ENCODE measurements at regions not wholly inside any gene's neighbourhood (a gene's known extent, or its start where the extent isn't known, plus 50 kb on each side); places are given as distances from the start of the nearest gene placed in this dataset.

DNA sequence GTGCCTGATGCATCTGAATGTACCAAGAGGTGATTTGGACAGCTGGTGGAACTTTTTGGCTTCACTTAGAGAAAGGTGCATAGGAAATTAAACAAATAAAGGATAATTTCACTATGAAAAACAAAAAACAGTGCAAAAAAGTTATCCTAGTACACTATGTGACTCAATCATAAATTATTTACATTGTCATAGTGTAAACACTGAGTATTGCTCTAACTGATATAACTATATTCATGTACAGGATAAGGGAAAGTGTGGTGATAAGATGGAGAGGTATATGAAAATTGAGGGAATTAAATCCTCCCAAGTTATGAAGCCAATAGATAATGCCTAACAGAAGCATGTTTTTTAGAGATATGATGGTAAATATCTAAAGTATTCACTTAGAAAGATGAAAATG, 50.2 kb upstream of the CPNE4 start:
- H3K9me3 ChIP-seq (ENCODE audit: control insufficient read depth in 3 of 3, low read length in 3 of 3), result no peaks in the 10 kb centered on the region
- H3K36me3 ChIP-seq (ENCODE audit: control insufficient read depth in 3 of 3, insufficient read depth in 3 of 3, low read length in 3 of 3), result no peaks in the 10 kb centered on the region
- H3K4me1 ChIP-seq (ENCODE audit: control insufficient read depth in 3 of 3, insufficient read depth in 3 of 3, low read length in 3 of 3), result no peaks in the 10 kb centered on the region
- H3K27ac ChIP-seq (ENCODE audit: low read depth, low read length), result no peak overlapping the region
- H3K4me3 ChIP-seq (ENCODE audit: low read length in 3 of 3), result no peak overlapping the region
- H3K27me3 ChIP-seq (ENCODE audit: control insufficient read depth in 3 of 3, insufficient read depth in 3 of 3, low read length in 3 of 3), result no peaks in the 10 kb centered on the region
- no peak overlapping the region for H3K9ac ChIP-seq (ENCODE audit: low read depth in 1 of 3, low read length in 3 of 3)

DNA sequence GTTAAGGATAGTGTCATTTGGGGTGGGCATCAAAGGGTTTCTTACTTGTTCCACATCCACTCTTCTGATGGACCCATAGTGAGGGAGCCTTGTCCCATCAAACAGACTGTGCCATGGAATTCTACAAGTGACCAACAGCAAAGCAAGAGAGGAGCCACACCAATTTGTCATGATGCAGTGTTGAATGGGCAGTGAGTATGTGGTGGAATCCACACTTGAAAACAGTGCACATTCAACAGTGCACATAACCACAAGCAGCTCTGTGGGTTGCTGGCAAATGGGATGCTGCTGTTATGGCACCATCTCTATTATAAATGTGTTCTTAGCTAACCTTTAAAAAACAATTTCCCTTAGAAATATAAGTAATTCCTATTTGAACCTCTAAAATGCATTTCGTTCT, 52.5 kb upstream of the CPNE4 start:
- Histone ChIP-seq H3K27me3 (ENCODE audit: control insufficient read depth in 3 of 3, insufficient read depth in 3 of 3, low read length in 3 of 3) (no peaks in the 10 kb centered on the region), H3K27ac (ENCODE audit: low read depth, low read length) (no peak overlapping the region), H3K9me3 (ENCODE audit: control insufficient read depth in 3 of 3, low read length in 3 of 3) (no peaks in the 10 kb centered on the region), H3K36me3 (ENCODE audit: control insufficient read depth in 3 of 3, insufficient read depth in 3 of 3, low read length in 3 of 3) (no peaks in the 10 kb centered on the region), H3K9ac (ENCODE audit: low read depth in 1 of 3, low read length in 3 of 3) (no peak overlapping the region), H3K4me3 (ENCODE audit: low read length in 3 of 3) (no peak overlapping the region), H3K4me1 (ENCODE audit: control insufficient read depth in 3 of 3, insufficient read depth in 3 of 3, low read length in 3 of 3) (no peaks in the 10 kb centered on the region)

DNA sequence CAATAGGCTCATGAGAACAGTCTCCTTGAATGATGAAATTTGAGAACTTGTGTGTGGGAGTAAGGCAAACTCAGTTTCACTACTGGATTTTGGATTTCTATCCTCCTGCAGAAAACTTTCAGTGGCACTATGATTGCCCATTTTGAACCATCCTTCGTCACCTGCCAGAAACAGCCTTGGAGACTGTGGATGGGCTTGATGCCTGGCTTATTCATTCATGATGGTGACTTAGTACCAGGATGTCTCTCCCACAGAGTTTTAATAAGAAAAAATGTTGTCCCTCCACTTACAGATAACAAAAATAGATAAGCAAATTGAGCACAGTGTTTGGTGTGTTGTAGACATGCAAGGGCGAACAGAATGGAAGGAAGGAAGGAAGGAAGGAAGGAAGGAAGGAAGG, 53.5 kb upstream of the CPNE4 start:
- Histone ChIP-seq H3K27ac (ENCODE audit: low read depth, low read length) (no peak overlapping the region), H3K9ac (ENCODE audit: low read depth in 1 of 3, low read length in 3 of 3) (no peak overlapping the region), H3K36me3 (ENCODE audit: control insufficient read depth in 3 of 3, insufficient read depth in 3 of 3, low read length in 3 of 3) (no peaks in the 10 kb centered on the region), H3K9me3 (ENCODE audit: control insufficient read depth in 3 of 3, low read length in 3 of 3) (no peaks in the 10 kb centered on the region), H3K4me1 (ENCODE audit: control insufficient read depth in 3 of 3, insufficient read depth in 3 of 3, low read length in 3 of 3) (no peaks in the 10 kb centered on the region), H3K4me3 (ENCODE audit: low read length in 3 of 3) (no peak overlapping the region), H3K27me3 (ENCODE audit: control insufficient read depth in 3 of 3, insufficient read depth in 3 of 3, low read length in 3 of 3) (no peaks in the 10 kb centered on the region)

DNA sequence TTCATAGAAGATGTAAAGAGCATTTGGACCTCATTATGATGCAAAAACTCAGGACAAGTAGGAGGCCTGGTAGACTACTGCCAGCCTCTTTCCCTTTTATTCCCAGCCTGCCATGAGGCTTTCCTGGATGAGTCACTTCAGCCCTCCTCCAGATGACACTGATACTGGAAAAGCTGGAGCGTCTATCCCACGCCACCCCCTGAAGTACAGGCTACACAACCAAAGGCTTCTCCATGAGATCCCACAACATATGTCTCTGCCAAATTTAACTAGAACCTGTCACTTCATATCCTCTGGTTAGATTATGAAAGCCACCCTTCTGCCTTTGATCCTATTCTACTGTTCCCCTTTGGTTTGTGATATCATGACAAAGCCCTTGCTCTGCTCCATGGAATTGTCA, 56.1 kb upstream of the CPNE4 start:
- no peaks in the 10 kb centered on the region for H3K4me1 ChIP-seq (ENCODE audit: control insufficient read depth in 3 of 3, insufficient read depth in 3 of 3, low read length in 3 of 3)
- no peaks in the 10 kb centered on the region for H3K9me3 ChIP-seq (ENCODE audit: control insufficient read depth in 3 of 3, low read length in 3 of 3)
- no peak overlapping the region for H3K9ac ChIP-seq (ENCODE audit: low read depth in 1 of 3, low read length in 3 of 3)
- H3K27me3 ChIP-seq (ENCODE audit: control insufficient read depth in 3 of 3, insufficient read depth in 3 of 3, low read length in 3 of 3), result no peaks in the 10 kb centered on the region
- H3K36me3 ChIP-seq (ENCODE audit: control insufficient read depth in 3 of 3, insufficient read depth in 3 of 3, low read length in 3 of 3), result no peaks in the 10 kb centered on the region
- no peak overlapping the region for H3K4me3 ChIP-seq (ENCODE audit: low read length in 3 of 3)
- no peak overlapping the region for H3K27ac ChIP-seq (ENCODE audit: low read depth, low read length)

DNA sequence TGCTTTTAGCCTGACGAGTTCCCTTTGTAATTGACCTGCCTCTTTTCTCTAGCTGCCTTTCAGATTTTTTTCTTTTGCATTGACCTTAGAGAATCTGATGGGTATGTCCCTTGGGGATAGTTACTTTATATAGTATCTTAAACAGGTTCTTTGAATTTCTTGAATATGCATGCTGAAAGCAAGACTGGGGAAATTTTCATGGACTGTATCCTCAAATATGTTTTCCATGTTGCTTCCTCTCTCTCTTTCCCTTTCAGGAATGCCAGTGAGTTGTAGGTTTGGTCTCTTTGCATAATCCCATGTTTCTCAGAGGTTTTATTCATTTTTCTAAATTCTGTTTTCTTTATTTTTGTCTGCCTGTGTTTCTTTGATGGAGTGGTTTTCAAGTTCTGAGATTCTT, 81.8 kb upstream of the CPNE4 start:
- no peaks in the 10 kb centered on the region for H3K4me1 ChIP-seq (ENCODE audit: control insufficient read depth in 3 of 3, insufficient read depth in 3 of 3, low read length in 3 of 3)
- H3K27me3 ChIP-seq (ENCODE audit: control insufficient read depth in 3 of 3, insufficient read depth in 3 of 3, low read length in 3 of 3), result no peaks in the 10 kb centered on the region
- no peak overlapping the region for H3K4me3 ChIP-seq (ENCODE audit: low read length in 3 of 3)
- H3K9ac ChIP-seq (ENCODE audit: low read depth in 1 of 3, low read length in 3 of 3), result no peak overlapping the region
- H3K9me3 ChIP-seq (ENCODE audit: control insufficient read depth in 3 of 3, low read length in 3 of 3), result no peaks in the 10 kb centered on the region
- no peak overlapping the region for H3K27ac ChIP-seq (ENCODE audit: low read depth, low read length)
- no peaks in the 10 kb centered on the region for H3K36me3 ChIP-seq (ENCODE audit: control insufficient read depth in 3 of 3, insufficient read depth in 3 of 3, low read length in 3 of 3)

DNA sequence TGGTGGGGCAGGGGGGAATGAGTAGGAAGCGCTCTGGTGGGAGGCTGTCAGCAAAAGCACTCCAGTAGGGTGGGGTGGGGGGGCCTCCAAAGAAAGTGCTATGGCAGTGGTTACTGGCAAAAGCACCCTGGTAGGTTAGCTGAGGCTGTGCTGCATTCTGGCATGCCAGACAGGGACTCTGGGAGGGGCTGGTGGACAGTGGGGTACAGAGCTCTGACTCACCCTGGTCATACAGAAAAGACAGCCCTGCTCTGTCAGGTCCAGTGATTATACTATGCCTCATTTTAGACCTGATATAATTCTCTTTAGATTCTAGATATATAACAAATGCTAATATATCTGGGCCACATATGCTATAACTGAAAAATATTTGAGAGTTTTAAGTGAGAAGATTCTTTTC, 82.8 kb upstream of the CPNE4 start:
- Histone ChIP-seq H3K27ac (ENCODE audit: low read depth, low read length) (no peak overlapping the region), H3K4me1 (ENCODE audit: control insufficient read depth in 3 of 3, insufficient read depth in 3 of 3, low read length in 3 of 3) (no peaks in the 10 kb centered on the region), H3K36me3 (ENCODE audit: control insufficient read depth in 3 of 3, insufficient read depth in 3 of 3, low read length in 3 of 3) (no peaks in the 10 kb centered on the region), H3K9me3 (ENCODE audit: control insufficient read depth in 3 of 3, low read length in 3 of 3) (no peaks in the 10 kb centered on the region), H3K27me3 (ENCODE audit: control insufficient read depth in 3 of 3, insufficient read depth in 3 of 3, low read length in 3 of 3) (no peaks in the 10 kb centered on the region), H3K4me3 (ENCODE audit: low read length in 3 of 3) (no peak overlapping the region), H3K9ac (ENCODE audit: low read depth in 1 of 3, low read length in 3 of 3) (no peak overlapping the region)

DNA sequence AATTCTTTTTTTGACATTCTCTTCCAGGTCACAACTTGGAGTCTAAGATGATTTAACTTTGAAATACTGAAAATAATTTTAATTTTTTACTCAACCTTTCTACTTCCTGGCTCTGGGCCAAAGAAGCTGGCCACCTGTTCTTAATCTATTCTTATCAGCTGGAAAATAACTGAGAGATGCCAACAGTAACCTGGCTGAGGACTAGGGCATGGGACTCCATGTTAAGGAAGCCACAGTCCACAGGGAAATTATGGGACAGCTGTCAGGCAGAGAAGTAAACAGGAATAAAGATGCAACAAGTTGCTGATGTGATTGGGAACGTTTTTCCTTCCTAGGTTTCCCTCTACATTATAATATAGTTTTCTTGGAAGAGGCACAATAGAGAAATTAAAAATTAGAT, 84.7 kb upstream of the CPNE4 start:
- no peak overlapping the region for H3K9ac ChIP-seq (ENCODE audit: low read depth in 1 of 3, low read length in 3 of 3)
- no peaks in the 10 kb centered on the region for H3K4me1 ChIP-seq (ENCODE audit: control insufficient read depth in 3 of 3, insufficient read depth in 3 of 3, low read length in 3 of 3)
- no peaks in the 10 kb centered on the region for H3K9me3 ChIP-seq (ENCODE audit: control insufficient read depth in 3 of 3, low read length in 3 of 3)
- no peak overlapping the region for H3K27ac ChIP-seq (ENCODE audit: low read depth, low read length)
- no peak overlapping the region for H3K4me3 ChIP-seq (ENCODE audit: low read length in 3 of 3)
- H3K36me3 ChIP-seq (ENCODE audit: control insufficient read depth in 3 of 3, insufficient read depth in 3 of 3, low read length in 3 of 3), result no peaks in the 10 kb centered on the region
- no peaks in the 10 kb centered on the region for H3K27me3 ChIP-seq (ENCODE audit: control insufficient read depth in 3 of 3, insufficient read depth in 3 of 3, low read length in 3 of 3)

DNA sequence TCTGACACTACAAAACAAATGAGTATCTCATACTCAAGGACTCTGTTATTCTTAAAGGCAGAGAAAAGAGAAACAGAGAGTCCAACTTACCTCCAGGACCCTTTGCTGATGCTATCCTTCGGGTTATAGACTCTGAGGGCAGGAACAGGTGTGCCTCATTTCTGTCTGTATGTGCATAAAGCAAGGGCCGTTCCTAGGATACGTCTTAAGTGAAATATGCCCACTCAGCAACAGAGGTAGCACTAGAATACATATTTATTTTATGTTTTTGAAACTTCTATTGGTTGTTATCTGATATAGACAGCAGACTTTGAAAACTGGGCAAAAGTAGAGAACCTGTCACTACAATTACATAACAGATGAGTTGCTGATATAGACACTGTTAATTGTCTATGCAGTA, 89.3 kb upstream of the CPNE4 start:
- H3K36me3 ChIP-seq (ENCODE audit: control insufficient read depth in 3 of 3, insufficient read depth in 3 of 3, low read length in 3 of 3), result no peaks in the 10 kb centered on the region
- no peaks in the 10 kb centered on the region for H3K4me1 ChIP-seq (ENCODE audit: control insufficient read depth in 3 of 3, insufficient read depth in 3 of 3, low read length in 3 of 3)
- H3K27ac ChIP-seq (ENCODE audit: low read depth, low read length), result no peak overlapping the region
- no peak overlapping the region for H3K4me3 ChIP-seq (ENCODE audit: low read length in 3 of 3)
- H3K9ac ChIP-seq (ENCODE audit: low read depth in 1 of 3, low read length in 3 of 3), result no peak overlapping the region
- H3K27me3 ChIP-seq (ENCODE audit: control insufficient read depth in 3 of 3, insufficient read depth in 3 of 3, low read length in 3 of 3), result no peaks in the 10 kb centered on the region
- peaks cover 0 to 2% (median 0%) of the 10 kb centered on the region in 3 donors for H3K9me3 ChIP-seq (ENCODE audit: control insufficient read depth in 3 of 3, low read length in 3 of 3)

DNA sequence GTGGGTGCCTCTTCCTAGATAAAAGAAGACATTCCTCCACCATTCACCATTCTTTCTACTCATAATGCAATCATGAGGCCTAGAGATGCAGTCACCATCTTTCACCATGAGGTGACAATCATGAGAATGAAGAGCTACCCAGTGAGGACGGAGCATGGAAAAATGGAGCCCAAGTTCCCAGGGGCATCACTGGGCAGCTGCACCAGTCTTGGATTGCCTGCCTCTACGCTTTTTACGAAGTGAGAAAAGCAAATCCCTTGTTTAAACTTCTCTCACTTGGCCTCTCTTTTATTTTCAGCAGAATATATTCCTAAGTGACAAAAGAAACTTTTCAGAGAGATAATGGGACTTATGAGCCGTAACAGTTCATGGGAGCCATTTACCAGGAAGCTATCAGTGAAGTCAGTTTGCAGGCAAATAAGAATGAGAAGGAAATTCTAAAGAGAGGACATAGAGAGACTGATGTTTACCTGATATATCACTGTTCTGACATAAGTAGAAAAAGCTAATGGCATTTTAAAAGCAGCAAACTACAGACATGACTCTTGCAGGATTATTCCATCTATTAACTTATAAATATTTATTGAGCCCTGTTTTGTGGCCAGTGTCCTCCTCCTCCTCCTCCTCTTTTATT, 90.0 kb upstream of the CPNE4 start:
- no peaks in the 10 kb centered on the region for H3K4me1 ChIP-seq (ENCODE audit: control insufficient read depth in 3 of 3, insufficient read depth in 3 of 3, low read length in 3 of 3)
- H3K27ac ChIP-seq (ENCODE audit: low read depth, low read length), result no peak overlapping the region
- H3K9ac ChIP-seq (ENCODE audit: low read depth in 1 of 3, low read length in 3 of 3), result no peak overlapping the region
- no peak overlapping the region for H3K4me3 ChIP-seq (ENCODE audit: low read length in 3 of 3)
- H3K27me3 ChIP-seq (ENCODE audit: control insufficient read depth in 3 of 3, insufficient read depth in 3 of 3, low read length in 3 of 3), result no peaks in the 10 kb centered on the region
- H3K9me3 ChIP-seq (ENCODE audit: control insufficient read depth in 3 of 3, low read length in 3 of 3), result peaks cover 0 to 2% (median 0%) of the 10 kb centered on the region in 3 donors
- no peaks in the 10 kb centered on the region for H3K36me3 ChIP-seq (ENCODE audit: control insufficient read depth in 3 of 3, insufficient read depth in 3 of 3, low read length in 3 of 3)

DNA sequence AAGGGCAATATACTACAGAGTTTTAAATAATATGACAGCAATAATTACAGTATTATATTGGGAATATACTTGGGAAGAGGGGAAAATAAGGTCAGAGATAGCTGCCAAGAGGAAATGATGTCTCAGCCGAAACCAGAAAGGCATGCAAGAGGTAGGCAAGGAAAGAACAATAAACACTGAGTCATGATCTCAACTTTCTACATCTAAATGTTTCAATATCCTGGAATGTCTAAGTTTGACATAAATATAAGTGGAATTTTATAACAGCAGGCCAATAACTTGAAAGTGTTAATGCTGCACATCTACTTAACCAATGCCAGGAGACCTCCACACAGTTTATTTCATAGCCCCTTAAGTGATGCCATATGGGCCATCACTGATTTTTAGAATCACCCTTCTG, 99.8 kb upstream of the CPNE4 start:
- Histone ChIP-seq H3K36me3 (ENCODE audit: control insufficient read depth in 3 of 3, insufficient read depth in 3 of 3, low read length in 3 of 3) (no peaks in the 10 kb centered on the region), H3K4me3 (ENCODE audit: low read length in 3 of 3) (no peak overlapping the region), H3K4me1 (ENCODE audit: control insufficient read depth in 3 of 3, insufficient read depth in 3 of 3, low read length in 3 of 3) (no peaks in the 10 kb centered on the region), H3K27ac (ENCODE audit: low read depth, low read length) (no peak overlapping the region), H3K9ac (ENCODE audit: low read depth in 1 of 3, low read length in 3 of 3) (no peak overlapping the region), H3K27me3 (ENCODE audit: control insufficient read depth in 3 of 3, insufficient read depth in 3 of 3, low read length in 3 of 3) (no peaks in the 10 kb centered on the region), H3K9me3 (ENCODE audit: control insufficient read depth in 3 of 3, low read length in 3 of 3) (peaks cover 0 to 5% (median 2%) of the 10 kb centered on the region in 3 donors)
